WTC11 (cell line): ENCODE measurements at regions not wholly inside any gene's neighbourhood (a gene's known extent, or its start where the extent isn't known, plus 50 kb on each side); places are given as distances from the start of the nearest gene placed in this dataset.

Source experiments
- MAX ChIP-seq: sonication (generic); formaldehyde crosslinking; IDR thresholded peaks from 2 replicates; pipeline ENCODE4 v1.8.0; 2022; ENCODE audit warnings: mild to moderate bottlenecking, missing genetic modification reagents
- SMAD3 ChIP-seq: sonication (generic); formaldehyde crosslinking; IDR thresholded peaks from 2 replicates; pipeline ENCODE4 v1.8.0; 2022; ENCODE audit warnings: missing genetic modification reagents, mild to moderate bottlenecking, borderline replicate concordance
- ZNF263 ChIP-seq: sonication (generic); formaldehyde crosslinking; IDR thresholded peaks from 2 replicates; pipeline ENCODE4 v1.8.1; 2022; ENCODE audit warnings: low read depth, mild to moderate bottlenecking, moderate library complexity, missing genetic modification reagents

GRCh38 chr7:114081606-114082425, 163.0 kb upstream of the PPP1R3A start:
- TF ChIP-seq MAX (CRISPR knock-in tag) (no peak), SMAD3 (CRISPR knock-in tag) (no peak), ZNF263 (CRISPR knock-in tag) (no peak)
